ENCODE measurements at regions not wholly inside any gene's neighbourhood (a gene's known extent, or its start where the extent isn't known, plus 50 kb on each side); places are given as distances from the start of the nearest gene placed in this dataset.

DNA sequence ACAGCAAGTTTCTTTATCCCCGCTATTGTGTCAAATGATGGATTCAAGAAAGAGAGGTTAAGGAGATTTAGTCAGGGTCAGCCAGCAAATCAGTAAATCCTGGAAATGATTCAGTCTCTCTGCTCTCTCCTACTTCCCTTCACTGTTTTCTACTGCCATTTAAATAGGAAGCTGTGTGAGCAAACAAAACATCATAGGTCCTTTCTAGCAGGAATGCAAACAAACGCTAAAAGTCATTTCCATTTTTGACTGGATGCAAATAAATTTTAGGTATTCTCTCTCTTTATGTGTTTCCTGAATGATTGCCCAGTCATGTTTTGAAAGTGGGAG lies 299.4 kb upstream of the RORA start:
- no peak overlapping the region for H3K27ac ChIP-seq (ENCODE audit: low read depth, low read length)
- H3K27ac Mint-ChIP-seq: peak overlapping the region; percentile 55
- no peak for DNase-seq
- H3K4me3 ChIP-seq (ENCODE audit: low read length): no peak overlapping the region
- peaks cover 12% of the 10 kb centered on the region for H3K4me1 ChIP-seq (ENCODE audit: control insufficient read depth, insufficient read depth, low read length)
- WGBS, 2 experiments (ENCODE audit: insufficient coverage in 1 of 2, insufficient read length in 1 of 2): 13 to 60% methylated on average over 1 to 2 of the region's 2 CpGs
- H3K9ac ChIP-seq (ENCODE audit: extremely low read depth, low read length, poor library complexity, severe bottlenecking): no peak overlapping the region
- no peak overlapping the region for H3K4me3 Mint-ChIP-seq
- H3K9me3 Mint-ChIP-seq: no peaks in the 10 kb centered on the region
- H3K9me3 ChIP-seq (ENCODE audit: control insufficient read depth, low read length): no peaks in the 10 kb centered on the region
- H3K36me3 ChIP-seq (ENCODE audit: control insufficient read depth, insufficient read depth, low read length): no peaks in the 10 kb centered on the region
- no peaks in the 10 kb centered on the region for H3K36me3 Mint-ChIP-seq (ENCODE audit: low read depth)
- peaks cover 6% of the 10 kb centered on the region for H3K27me3 ChIP-seq (ENCODE audit: control insufficient read depth, insufficient read depth, low read length, poor library complexity, severe bottlenecking)
- H3K27me3 Mint-ChIP-seq (ENCODE audit: insufficient read depth): peaks cover 16% of the 10 kb centered on the region
- H3K4me1 Mint-ChIP-seq: peaks cover 27% of the 10 kb centered on the region
- TF ChIP-seq CTCF (conservative IDR thresholded peaks at IDR 0.05): no peak

- Histone ChIP-seq H3K4me1 (ENCODE audit: control insufficient read depth, insufficient read depth, low read length) (peaks cover 12% of the 10 kb centered on the region), H3K9me3 (ENCODE audit: control insufficient read depth, low read length) (no peaks in the 10 kb centered on the region), H3K9ac (ENCODE audit: extremely low read depth, low read length, poor library complexity, severe bottlenecking) (no peak overlapping the region), H3K36me3 (ENCODE audit: control insufficient read depth, insufficient read depth, low read length) (no peaks in the 10 kb centered on the region), H3K27me3 (ENCODE audit: control insufficient read depth, insufficient read depth, low read length, poor library complexity, severe bottlenecking) (peaks cover 2% of the 10 kb centered on the region), H3K4me3 (ENCODE audit: low read length) (no peak overlapping the region), H3K27ac (ENCODE audit: low read depth, low read length) (no peak overlapping the region)
- no peaks in the 10 kb centered on the region for H3K36me3 Mint-ChIP-seq (ENCODE audit: low read depth)
- 50 to 60% methylated on average over 1 to 9 of the region's 9 CpGs for WGBS, 2 experiments (ENCODE audit: insufficient coverage in 1 of 2, insufficient read length in 1 of 2)
- H3K4me3 Mint-ChIP-seq: no peak overlapping the region
- H3K9me3 Mint-ChIP-seq: no peaks in the 10 kb centered on the region
- no peak for TF ChIP-seq CTCF (conservative IDR thresholded peaks at IDR 0.05)
- DNase-seq: peak; percentile 72
- H3K4me1 Mint-ChIP-seq: peaks cover 27% of the 10 kb centered on the region
- H3K27me3 Mint-ChIP-seq (ENCODE audit: insufficient read depth): peaks cover 12% of the 10 kb centered on the region
- peak overlapping the region; percentile 55 for H3K27ac Mint-ChIP-seq
These were observed 298.9 kb upstream of the RORA start for GRCh38 chr15:61527836-61528580.

DNA sequence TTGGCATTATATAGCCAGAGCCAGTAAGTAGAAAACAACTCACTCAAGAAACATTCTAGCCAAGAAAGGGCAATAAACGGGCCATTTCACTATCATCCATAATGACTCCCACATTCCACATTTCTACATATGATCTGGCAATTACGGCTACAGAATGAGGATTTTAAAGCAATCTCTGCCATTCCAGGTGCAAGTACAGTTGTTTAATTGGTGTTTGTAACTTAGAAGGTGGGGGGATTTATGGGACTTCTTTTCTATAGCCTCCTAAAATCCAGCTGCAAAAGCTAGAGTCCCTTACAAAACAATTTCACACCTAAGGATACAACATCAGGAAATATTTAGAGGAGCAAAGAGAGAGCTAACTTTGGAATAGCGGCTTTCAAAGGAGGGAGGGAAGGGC lies 295.4 kb upstream of the RORA start:
- Histone ChIP-seq H3K27me3 (ENCODE audit: control insufficient read depth, insufficient read depth, low read length, poor library complexity, severe bottlenecking) (no peaks in the 10 kb centered on the region), H3K27ac (ENCODE audit: low read depth, low read length) (no peak overlapping the region), H3K36me3 (ENCODE audit: control insufficient read depth, insufficient read depth, low read length) (no peaks in the 10 kb centered on the region), H3K9me3 (ENCODE audit: control insufficient read depth, low read length) (no peaks in the 10 kb centered on the region), H3K4me3 (ENCODE audit: low read length) (no peak overlapping the region), H3K4me1 (ENCODE audit: control insufficient read depth, insufficient read depth, low read length) (peaks cover 12% of the 10 kb centered on the region), H3K9ac (ENCODE audit: extremely low read depth, low read length, poor library complexity, severe bottlenecking) (no peak overlapping the region)
- Mint-ChIP-seq H3K4me3 (no peak overlapping the region), H3K9me3 (no peaks in the 10 kb centered on the region), H3K27me3 (ENCODE audit: insufficient read depth) (peaks cover 14% of the 10 kb centered on the region), H3K36me3 (ENCODE audit: low read depth) (no peaks in the 10 kb centered on the region), H3K4me1 (peaks cover 24% of the 10 kb centered on the region), H3K27ac (no peak overlapping the region)
- WGBS, 2 experiments (ENCODE audit: insufficient coverage in 1 of 2, insufficient read length in 1 of 2): 90 to 100% methylated on average over 1 to 3 of the region's 3 CpGs
- no peak for DNase-seq
- TF ChIP-seq CTCF (conservative IDR thresholded peaks at IDR 0.05): no peak

Data from endodermal cell (in vitro differentiated cells).